Aorta (tissue), 5 donors: ENCODE measurements at regions not wholly inside any gene's neighbourhood (a gene's known extent, or its start where the extent isn't known, plus 50 kb on each side); places are given as distances from the start of the nearest gene placed in this dataset.

Experiments used
- ATAC-seq: fragments of 200-7000 bp; cut with Tn5 transposase; one replicate; pipeline ENCODE4 v1.9.1; 2022; ENCODE audit warnings: moderate library complexity; ENCODE audit not compliant: low FRiP score
- DNase-seq, 2 donors: peaks; one replicate each; pipeline ENCODE4 v3.0.0-alpha.2; 2020
- H3K27ac ChIP-seq, 2 donors: one replicate each; pipeline ENCODE4 v1.5.1; 2013; ENCODE audit warnings: low read length in 2 of 2, mild to moderate bottlenecking in 2 of 2, moderate library complexity in 2 of 2, control low read depth in 1 of 2, inconsistent platforms in 1 of 2, low read depth in 1 of 2
- H3K27me3 ChIP-seq, 2 donors: one replicate each; pipeline ENCODE4 v1.6.1; 2013; ENCODE audit warnings: control low read depth in 1 of 2, low read length in 1 of 2, mild to moderate bottlenecking in 1 of 2, moderate library complexity in 1 of 2; ENCODE audit not compliant: insufficient read depth in 2 of 2, control insufficient read depth in 1 of 2
- H3K36me3 ChIP-seq, 2 donors: one replicate each; pipeline ENCODE4 v1.6.1; 2013; ENCODE audit warnings: control low read depth in 1 of 2, low read length in 1 of 2, mild to moderate bottlenecking in 1 of 2; ENCODE audit not compliant: insufficient read depth in 2 of 2, control insufficient read depth in 1 of 2
- H3K4me1 ChIP-seq, 2 donors: one replicate each; pipeline ENCODE4 v1.6.1; 2013; ENCODE audit warnings: low read length in 2 of 2, control low read depth in 1 of 2, mild to moderate bottlenecking in 1 of 2, moderate library complexity in 1 of 2; ENCODE audit not compliant: insufficient read depth in 2 of 2, control insufficient read depth in 1 of 2
- H3K4me3 ChIP-seq, 2 donors: one replicate each; pipeline ENCODE4 v1.5.1; 2013; ENCODE audit warnings: low read length in 2 of 2, control low read depth in 1 of 2, mild to moderate bottlenecking in 1 of 2
- H3K9me3 ChIP-seq: one replicate; pipeline ENCODE4 v1.6.1; 2013; ENCODE audit warnings: mild to moderate bottlenecking, low read length; ENCODE audit not compliant: control insufficient read depth
- WGBS, 2 donors: extraction: QIAGEN DNeasy Blood & Tissue Kit; methylation state at CpG; one replicate each; pipeline ENCODE4 v1.1.7; 2013; 5-methylcytosine and 5-hydroxymethylcytosine counted together
- intact Hi-C, 2 donors: fragments of 100-400 bp; cut with DNase I; formaldehyde crosslinking; loops; one replicate each; pipeline versions ENCODE4 v1.14.2 to v1.15.0; 2022
- donor health status: healthy with polysubstance abuse.
- donor health status: Bipolar disorder and iron deficiency.
- donor health status: DM: no; HTN: no; CAD: no.
- donor health status: DM: no; HTN: no; CAD: no.
- donor health status: DM: yes; HTN: yes; CAD: no.

- ATAC-seq (no peak), DNase-seq (no peak)
- Histone ChIP-seq H3K27ac (no peak overlapping the region), H3K9me3 (no peaks in the 10 kb centered on the region), H3K4me3 (no peak overlapping the region), H3K36me3 (no peaks in the 10 kb centered on the region), H3K4me1 (no peaks in the 10 kb centered on the region), H3K27me3 (no peaks in the 10 kb centered on the region)
- intact Hi-C loops = no loop called here
Measured at GRCh38 chr2:155200753-155201152, 502.3 kb downstream of the KCNJ3 start.

GRCh38 chr2:155190342-155190741, 491.8 kb downstream of the KCNJ3 start:
- Histone ChIP-seq H3K4me1 (no peaks in the 10 kb centered on the region), H3K9me3 (no peaks in the 10 kb centered on the region), H3K36me3 (no peaks in the 10 kb centered on the region), H3K27ac (no peak overlapping the region), H3K4me3 (no peak overlapping the region), H3K27me3 (no peaks in the 10 kb centered on the region)
- ATAC-seq = no peak
- intact Hi-C loops = no loop called here
- no peak for DNase-seq

GRCh38 chr2:155178921-155179320, 480.4 kb downstream of the KCNJ3 start:
- intact Hi-C loops = no loop called here
- Histone ChIP-seq H3K36me3 (no peaks in the 10 kb centered on the region), H3K4me1 (no peaks in the 10 kb centered on the region), H3K27me3 (no peaks in the 10 kb centered on the region), H3K27ac (no peak overlapping the region), H3K9me3 (no peaks in the 10 kb centered on the region), H3K4me3 (no peak overlapping the region)
- WGBS, 2 donors = 77 to 83% methylated on average over 3 of the region's 3 CpGs
- ATAC-seq (no peak), DNase-seq (no peak)

GRCh38 chr2:155176345-155176744, 477.9 kb downstream of the KCNJ3 start:
- no peaks in the 10 kb centered on the region for H3K4me1 ChIP-seq
- intact Hi-C loops = no loop called here
- no peaks in the 10 kb centered on the region for H3K9me3 ChIP-seq
- H3K27me3 ChIP-seq = no peaks in the 10 kb centered on the region
- H3K36me3 ChIP-seq = no peaks in the 10 kb centered on the region
- no peak for ATAC-seq
- no peak overlapping the region for H3K4me3 ChIP-seq
- no peak for DNase-seq
- 70 to 76% methylated on average over 1 of the region's 1 CpG for WGBS, 2 donors
- H3K27ac ChIP-seq = no peak overlapping the region

GRCh38 chr2:155169317-155169716, 470.8 kb downstream of the KCNJ3 start:
- no peak overlapping the region for H3K4me3 ChIP-seq
- H3K36me3 ChIP-seq = no peaks in the 10 kb centered on the region
- no peak overlapping the region for H3K27ac ChIP-seq
- no peaks in the 10 kb centered on the region for H3K4me1 ChIP-seq
- no peak for DNase-seq
- intact Hi-C loops = no loop called here
- ATAC-seq = no peak
- 66 to 73% methylated on average over 5 of the region's 5 CpGs for WGBS, 2 donors
- no peaks in the 10 kb centered on the region for H3K9me3 ChIP-seq
- no peaks in the 10 kb centered on the region for H3K27me3 ChIP-seq

GRCh38 chr2:155162494-155162893, 464.0 kb downstream of the KCNJ3 start:
- ATAC-seq (no peak), DNase-seq (no peak)
- intact Hi-C loops = no loop called here
- Histone ChIP-seq H3K36me3 (no peaks in the 10 kb centered on the region), H3K4me3 (no peak overlapping the region), H3K27ac (no peak overlapping the region), H3K9me3 (no peaks in the 10 kb centered on the region), H3K27me3 (no peaks in the 10 kb centered on the region), H3K4me1 (no peaks in the 10 kb centered on the region)
- 85 to 96% methylated on average over 1 of the region's 1 CpG for WGBS, 2 donors

- no peak overlapping the region for H3K4me3 ChIP-seq
- no peaks in the 10 kb centered on the region for H3K9me3 ChIP-seq
- no peaks in the 10 kb centered on the region for H3K36me3 ChIP-seq
- DNase-seq (no peak), ATAC-seq (no peak)
- no peaks in the 10 kb centered on the region for H3K4me1 ChIP-seq
- H3K27ac ChIP-seq = no peak overlapping the region
- no peaks in the 10 kb centered on the region for H3K27me3 ChIP-seq
- intact Hi-C loops = no loop called here
Measured at GRCh38 chr2:155161314-155161713, 462.8 kb downstream of the KCNJ3 start.

- H3K36me3 ChIP-seq = no peaks in the 10 kb centered on the region
- no peaks in the 10 kb centered on the region for H3K9me3 ChIP-seq
- no peak overlapping the region for H3K27ac ChIP-seq
- no peak overlapping the region for H3K4me3 ChIP-seq
- WGBS, 2 donors = 82 to 87% methylated on average over 2 of the region's 2 CpGs
- ATAC-seq = no peak
- intact Hi-C loops = no loop called here
- H3K4me1 ChIP-seq = no peaks in the 10 kb centered on the region
- no peaks in the 10 kb centered on the region for H3K27me3 ChIP-seq
- no peak for DNase-seq
Measured at GRCh38 chr2:155157711-155158110, 459.2 kb downstream of the KCNJ3 start.

- intact Hi-C loops = no loop called here
- Histone ChIP-seq H3K27ac (no peak overlapping the region), H3K27me3 (no peaks in the 10 kb centered on the region), H3K4me1 (no peaks in the 10 kb centered on the region), H3K4me3 (no peak overlapping the region), H3K36me3 (no peaks in the 10 kb centered on the region), H3K9me3 (no peaks in the 10 kb centered on the region)
- 29 to 40% methylated on average over 3 of the region's 3 CpGs for WGBS, 2 donors
- DNase-seq (no peak), ATAC-seq (no peak)
Measured at GRCh38 chr2:155157065-155157464, 458.6 kb downstream of the KCNJ3 start.

- no peak overlapping the region for H3K27ac ChIP-seq
- intact Hi-C loops = no loop called here
- no peak overlapping the region for H3K4me3 ChIP-seq
- WGBS, 2 donors = 90 to 91% methylated on average over 2 of the region's 2 CpGs
- H3K27me3 ChIP-seq = no peaks in the 10 kb centered on the region
- no peaks in the 10 kb centered on the region for H3K36me3 ChIP-seq
- no peaks in the 10 kb centered on the region for H3K9me3 ChIP-seq
- H3K4me1 ChIP-seq = no peaks in the 10 kb centered on the region
- ATAC-seq (no peak), DNase-seq (no peak)
Measured at GRCh38 chr2:155151945-155152344, 453.4 kb downstream of the KCNJ3 start.
